Smooth muscle cell (in vitro differentiated cells): ENCODE measurements at regions not wholly inside any gene's neighbourhood (a gene's known extent, or its start where the extent isn't known, plus 50 kb on each side); places are given as distances from the start of the nearest gene placed in this dataset.

Experiments
- DNase-seq: peaks from one replicate; lab custom pipeline; 2025; ENCODE audit not compliant: unreplicated experiment; lab: John Stamatoyannopoulos, UW
- H2AFZ ChIP-seq: fragments of 200-600 bp; sonication (generic); 2 replicates; pipeline ENCODE4 v1.6.0; 2016; ENCODE audit warnings: antibody characterized with exemption, low read depth, mild to moderate bottlenecking
- H3F3A ChIP-seq: fragments of 200-600 bp; sonication (generic); 2 replicates; pipeline ENCODE4 v1.6.0; 2017; ENCODE audit warnings: antibody characterized with exemption, low read depth
- H3K27ac ChIP-seq: fragments of 200-600 bp; sonication (generic); 2 replicates; pipeline ENCODE4 v1.5.1; 2016; ENCODE audit warnings: low read depth, mild to moderate bottlenecking
- H3K27me3 ChIP-seq: fragments of 200-600 bp; sonication (generic); 2 replicates; pipeline ENCODE4 v1.6.1; 2016; ENCODE audit warnings: low read depth, mild to moderate bottlenecking
- H3K36me3 ChIP-seq: fragments of 200-600 bp; sonication (generic); 2 replicates; pipeline ENCODE4 v1.5.1; 2016; ENCODE audit warnings: low read depth
- H3K4me1 ChIP-seq: fragments of 200-600 bp; sonication (generic); 2 replicates; pipeline ENCODE4 v1.5.1; 2016; ENCODE audit warnings: low read depth
- H3K4me2 ChIP-seq: fragments of 200-600 bp; sonication (generic); 2 replicates; pipeline ENCODE4 v1.6.0; 2016; ENCODE audit warnings: mild to moderate bottlenecking
- H3K4me3 ChIP-seq: fragments of 200-600 bp; sonication (generic); 2 replicates; pipeline ENCODE4 v1.5.1; 2016; ENCODE audit warnings: mild to moderate bottlenecking
- H3K79me2 ChIP-seq: fragments of 200-600 bp; sonication (generic); 2 replicates; pipeline ENCODE4 v1.6.0; 2016; ENCODE audit warnings: low read depth, mild to moderate bottlenecking
- H3K9ac ChIP-seq: fragments of 200-600 bp; sonication (generic); 2 replicates; pipeline ENCODE4 v1.6.0; 2016; ENCODE audit warnings: low read depth
- H3K9me3 ChIP-seq: fragments of 200-600 bp; sonication (generic); replicated peaks from 2 replicates; pipeline ENCODE4 v1.5.1; 2016; ENCODE audit warnings: low read depth
- H4K20me1 ChIP-seq: fragments of 200-600 bp; sonication (generic); 2 replicates; pipeline ENCODE4 v1.6.0; 2016; ENCODE audit warnings: low read depth
- WGBS: methylation state at CpG from one replicate; pipeline ENCODE4 v1.1.7; 2016; ENCODE audit warnings: low lambda C conversion rate; 5-methylcytosine and 5-hydroxymethylcytosine counted together
- TF ChIP-seq, protein P1 (sequence below): fragments of 200-600 bp; sonication (generic); IDR thresholded peaks from 2 replicates; pipeline ENCODE4 v1.5.1; 2017; ENCODE audit warnings: borderline replicate concordance, mild to moderate bottlenecking, antibody characterized with exemption; ENCODE audit not compliant: insufficient read depth, poor library complexity, severe bottlenecking

DNA sequence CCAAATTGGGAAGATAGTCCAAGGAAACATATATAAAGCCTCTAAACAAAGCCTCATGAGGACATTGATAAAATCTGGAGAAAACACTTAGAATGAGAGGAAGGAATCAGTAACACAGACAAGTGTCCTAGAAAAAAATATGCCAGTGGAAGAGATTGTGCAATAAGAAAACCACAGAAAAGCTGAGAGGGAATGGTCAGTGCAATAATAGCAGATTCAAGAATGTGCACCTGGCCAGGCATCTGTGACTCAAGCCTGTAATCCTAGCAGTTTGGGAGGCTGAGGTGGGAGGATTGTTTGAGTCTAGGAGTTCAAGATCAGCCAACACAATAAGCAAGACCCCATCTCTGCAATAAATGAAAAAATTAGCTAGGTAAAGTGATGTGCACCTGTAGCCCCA lies 691.2 kb upstream of the CDH6 start:
- no peaks in the 10 kb centered on the region for H3F3A ChIP-seq
- H3K27me3 ChIP-seq = no peaks in the 10 kb centered on the region
- no peaks in the 10 kb centered on the region for H3K36me3 ChIP-seq
- H3K79me2 ChIP-seq = no peaks in the 10 kb centered on the region
- TF ChIP-seq, protein P1, sequence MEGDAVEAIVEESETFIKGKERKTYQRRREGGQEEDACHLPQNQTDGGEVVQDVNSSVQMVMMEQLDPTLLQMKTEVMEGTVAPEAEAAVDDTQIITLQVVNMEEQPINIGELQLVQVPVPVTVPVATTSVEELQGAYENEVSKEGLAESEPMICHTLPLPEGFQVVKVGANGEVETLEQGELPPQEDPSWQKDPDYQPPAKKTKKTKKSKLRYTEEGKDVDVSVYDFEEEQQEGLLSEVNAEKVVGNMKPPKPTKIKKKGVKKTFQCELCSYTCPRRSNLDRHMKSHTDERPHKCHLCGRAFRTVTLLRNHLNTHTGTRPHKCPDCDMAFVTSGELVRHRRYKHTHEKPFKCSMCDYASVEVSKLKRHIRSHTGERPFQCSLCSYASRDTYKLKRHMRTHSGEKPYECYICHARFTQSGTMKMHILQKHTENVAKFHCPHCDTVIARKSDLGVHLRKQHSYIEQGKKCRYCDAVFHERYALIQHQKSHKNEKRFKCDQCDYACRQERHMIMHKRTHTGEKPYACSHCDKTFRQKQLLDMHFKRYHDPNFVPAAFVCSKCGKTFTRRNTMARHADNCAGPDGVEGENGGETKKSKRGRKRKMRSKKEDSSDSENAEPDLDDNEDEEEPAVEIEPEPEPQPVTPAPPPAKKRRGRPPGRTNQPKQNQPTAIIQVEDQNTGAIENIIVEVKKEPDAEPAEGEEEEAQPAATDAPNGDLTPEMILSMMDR = no peak
- H3K9me3 ChIP-seq = no peaks in the 10 kb centered on the region
- no peak overlapping the region for H3K4me3 ChIP-seq
- no peaks in the 10 kb centered on the region for H4K20me1 ChIP-seq
- DNase-seq = no peak
- peaks cover 15% of the 10 kb centered on the region for H3K4me1 ChIP-seq
- no peak overlapping the region for H3K4me2 ChIP-seq
- no peak overlapping the region for H3K27ac ChIP-seq
- H3K9ac ChIP-seq = no peak overlapping the region
- no peak overlapping the region for H2AFZ ChIP-seq

DNA sequence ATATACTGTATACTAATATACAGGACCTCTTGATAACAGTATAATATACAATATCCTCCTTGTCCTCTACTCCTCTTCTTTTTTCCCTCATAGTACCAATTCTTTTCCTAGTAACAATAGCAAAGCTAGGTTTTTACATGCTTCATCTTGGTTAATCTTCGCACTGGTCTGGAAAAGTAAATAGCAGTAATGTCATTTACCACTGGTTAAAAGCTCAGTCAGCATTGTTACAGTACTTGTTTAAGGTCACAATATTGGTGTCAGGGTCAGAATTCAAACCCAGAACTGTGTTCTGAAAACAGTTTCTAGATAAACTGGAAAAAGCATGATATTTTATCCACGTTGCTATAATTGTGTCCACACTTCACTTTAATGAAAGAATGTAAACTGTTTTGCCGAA lies 692.4 kb upstream of the CDH6 start:
- H3K9ac ChIP-seq = no peak overlapping the region
- peaks cover 14% of the 10 kb centered on the region for H3K4me1 ChIP-seq
- no peaks in the 10 kb centered on the region for H3K27me3 ChIP-seq
- WGBS = 88% methylated on average over 3 of the region's 3 CpGs
- no peak for DNase-seq
- TF ChIP-seq, protein P1 = no peak
- no peaks in the 10 kb centered on the region for H4K20me1 ChIP-seq
- H3K27ac ChIP-seq = no peak overlapping the region
- H3K4me3 ChIP-seq = no peak overlapping the region
- no peaks in the 10 kb centered on the region for H3K79me2 ChIP-seq
- H3F3A ChIP-seq = no peaks in the 10 kb centered on the region
- no peak overlapping the region for H2AFZ ChIP-seq
- H3K36me3 ChIP-seq = no peaks in the 10 kb centered on the region
- no peak overlapping the region for H3K4me2 ChIP-seq
- H3K9me3 ChIP-seq = no peaks in the 10 kb centered on the region

DNA sequence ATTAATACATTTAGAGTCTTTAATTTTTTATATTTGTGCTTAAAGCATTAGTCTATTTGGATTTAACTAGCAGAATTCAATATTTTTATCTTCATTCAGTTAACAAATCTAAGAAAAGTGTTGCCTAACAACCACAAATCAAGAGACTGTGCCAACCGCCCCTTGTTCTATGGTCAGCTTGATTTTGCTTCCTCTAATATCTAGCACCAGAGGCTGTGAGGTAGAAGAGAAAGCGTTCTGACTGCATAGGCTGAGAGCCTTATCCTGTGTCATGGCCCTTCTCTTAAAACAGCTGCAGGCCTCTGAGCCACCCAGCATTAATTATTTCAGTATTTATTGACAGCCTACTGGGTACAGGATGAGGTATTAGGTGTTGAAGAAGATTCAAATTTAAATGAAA lies 693.0 kb upstream of the CDH6 start:
- Histone ChIP-seq H3K4me1 (peaks cover 8% of the 10 kb centered on the region), H3K27ac (no peak overlapping the region), H3K9ac (no peak overlapping the region), H3K36me3 (no peaks in the 10 kb centered on the region), H2AFZ (no peak overlapping the region), H3K27me3 (no peaks in the 10 kb centered on the region), H3K9me3 (no peaks in the 10 kb centered on the region), H4K20me1 (no peaks in the 10 kb centered on the region), H3F3A (no peaks in the 10 kb centered on the region), H3K4me3 (no peak overlapping the region), H3K4me2 (no peak overlapping the region), H3K79me2 (no peaks in the 10 kb centered on the region)
- TF ChIP-seq, protein P1 = no peak
- WGBS = 95% methylated on average over 2 of the region's 2 CpGs
- no peak for DNase-seq

DNA sequence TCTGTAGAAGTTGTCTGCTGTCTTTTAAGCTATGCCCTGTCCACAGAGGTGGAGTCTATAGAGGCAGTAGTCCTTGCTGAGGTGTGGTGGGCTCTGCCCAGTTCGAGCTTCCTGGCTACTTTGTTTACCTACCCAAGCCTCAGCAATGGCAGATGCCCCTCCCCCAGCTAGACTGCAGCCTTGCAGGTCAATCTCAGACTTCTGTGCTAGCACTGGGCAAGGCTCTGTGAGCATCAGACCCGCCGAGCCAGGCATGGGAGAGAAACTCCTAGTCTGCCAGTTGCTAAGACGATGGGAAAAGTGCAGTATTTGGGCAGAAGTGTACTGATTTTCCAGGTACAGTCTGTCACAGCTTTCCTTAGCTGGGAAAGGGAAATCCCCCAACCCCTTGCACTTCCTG lies 694.1 kb upstream of the CDH6 start:
- Histone ChIP-seq H2AFZ (no peak overlapping the region), H3F3A (no peaks in the 10 kb centered on the region), H4K20me1 (no peaks in the 10 kb centered on the region), H3K4me1 (no peaks in the 10 kb centered on the region), H3K36me3 (no peaks in the 10 kb centered on the region), H3K79me2 (no peaks in the 10 kb centered on the region), H3K4me3 (no peak overlapping the region), H3K27me3 (no peaks in the 10 kb centered on the region), H3K9me3 (no peaks in the 10 kb centered on the region), H3K4me2 (no peak overlapping the region), H3K9ac (no peak overlapping the region), H3K27ac (no peak overlapping the region)
- no peak for DNase-seq
- TF ChIP-seq, protein P1 = no peak
- 85% methylated on average over 4 of the region's 4 CpGs for WGBS
